ENCODE measurements at regions not wholly inside any gene's neighbourhood (a gene's known extent, or its start where the extent isn't known, plus 50 kb on each side); places are given as distances from the start of the nearest gene placed in this dataset.

GRCh38 chr6:82588020-82588419, 224.4 kb downstream of the TPBG start:
- TF ChIP-seq EZH2phosphoT487 (IDR thresholded peaks at IDR 0.05; ENCODE audit: insufficient read depth, low read depth) (no peak), EZH2 (IDR thresholded peaks at IDR 0.05; ENCODE audit: insufficient read depth, poor library complexity, severe bottlenecking) (no peak)

Measured in GM23248 (cell line).